ENCODE measurements at regions not wholly inside any gene's neighbourhood (a gene's known extent, or its start where the extent isn't known, plus 50 kb on each side); places are given as distances from the start of the nearest gene placed in this dataset.

- Histone ChIP-seq H3K27ac (ENCODE audit: low read depth, low read length, poor library complexity, severe bottlenecking) (no peak overlapping the region), H3K9ac (ENCODE audit: low read length) (no peak overlapping the region), H3K27me3 (ENCODE audit: insufficient read depth, low read length) (no peaks in the 10 kb centered on the region), H3K36me3 (ENCODE audit: insufficient read depth, low read length) (no peaks in the 10 kb centered on the region), H2AFZ (ENCODE audit: low read length) (0 out of 2 replicates have a peak overlapping the region, but pooled peaks have one; percentile 61), H3K4me1 (ENCODE audit: insufficient read depth, low read length, severe bottlenecking) (peaks cover 9% of the 10 kb centered on the region), H3K9me3 (ENCODE audit: low read length) (no peaks in the 10 kb centered on the region), H3K79me2 (ENCODE audit: insufficient read depth, low read length) (no peaks in the 10 kb centered on the region), H3K4me2 (ENCODE audit: low read length) (no peak overlapping the region), H3F3A (ENCODE audit: insufficient read depth, low read length) (no peaks in the 10 kb centered on the region), H3K4me3 (ENCODE audit: low read depth, low read length, poor library complexity, severe bottlenecking) (no peak overlapping the region), H4K20me1 (ENCODE audit: insufficient read depth, low read length) (no peaks in the 10 kb centered on the region), H3K9me2 (ENCODE audit: low read depth, low read length) (no peaks in the 10 kb centered on the region)
- TF ChIP-seq CTCF (IDR thresholded peaks at IDR 0.05; ENCODE audit: low read length) (no peak), EZH2 (IDR thresholded peaks at IDR 0.05; ENCODE audit: borderline replicate concordance, low read length) (no peak)
Measured at GRCh38 chr6:113662688-113663333, 194.3 kb upstream of the MARCKS start.

- no peaks in the 10 kb centered on the region for H3F3A ChIP-seq (ENCODE audit: insufficient read depth, low read length)
- H3K27ac ChIP-seq (ENCODE audit: low read depth, low read length, poor library complexity, severe bottlenecking) = no peak overlapping the region
- peaks cover 9% of the 10 kb centered on the region for H3K4me1 ChIP-seq (ENCODE audit: insufficient read depth, low read length, severe bottlenecking)
- H3K79me2 ChIP-seq (ENCODE audit: insufficient read depth, low read length) = no peaks in the 10 kb centered on the region
- H3K9ac ChIP-seq (ENCODE audit: low read length) = no peak overlapping the region
- H3K4me3 ChIP-seq (ENCODE audit: low read depth, low read length, poor library complexity, severe bottlenecking) = no peak overlapping the region
- no peaks in the 10 kb centered on the region for H3K36me3 ChIP-seq (ENCODE audit: insufficient read depth, low read length)
- H4K20me1 ChIP-seq (ENCODE audit: insufficient read depth, low read length) = no peaks in the 10 kb centered on the region
- no peaks in the 10 kb centered on the region for H3K9me2 ChIP-seq (ENCODE audit: low read depth, low read length)
- TF ChIP-seq EZH2 (IDR thresholded peaks at IDR 0.05; ENCODE audit: borderline replicate concordance, low read length) (no peak), CTCF (IDR thresholded peaks at IDR 0.05; ENCODE audit: low read length) (no peak)
- no peak overlapping the region for H3K4me2 ChIP-seq (ENCODE audit: low read length)
- no peak overlapping the region for H2AFZ ChIP-seq (ENCODE audit: low read length)
- H3K9me3 ChIP-seq (ENCODE audit: low read length) = no peaks in the 10 kb centered on the region
- no peaks in the 10 kb centered on the region for H3K27me3 ChIP-seq (ENCODE audit: insufficient read depth, low read length)
Measured at GRCh38 chr6:113664909-113665308, 192.2 kb upstream of the MARCKS start.

GRCh38 chr6:113668641-113669408 lies 188.3 kb upstream of the MARCKS start:
- Histone ChIP-seq H3K9ac (ENCODE audit: low read length) (no peak overlapping the region), H3K4me2 (ENCODE audit: low read length) (no peak overlapping the region)
- TF ChIP-seq EZH2 (IDR thresholded peaks at IDR 0.05; ENCODE audit: borderline replicate concordance, low read length) = no peak
- no peak for TF ChIP-seq CTCF (IDR thresholded peaks at IDR 0.05; ENCODE audit: low read length)

More at GRCh38 chr6:113668641-113669408, 188.3 kb upstream of the MARCKS start:
- no peaks in the 10 kb centered on the region for H3K9me3 ChIP-seq (ENCODE audit: low read length)
- H3K27ac ChIP-seq (ENCODE audit: low read depth, low read length, poor library complexity, severe bottlenecking) = no peak overlapping the region
- H4K20me1 ChIP-seq (ENCODE audit: insufficient read depth, low read length) = no peaks in the 10 kb centered on the region
- H3K36me3 ChIP-seq (ENCODE audit: insufficient read depth, low read length) = no peaks in the 10 kb centered on the region
- H2AFZ ChIP-seq (ENCODE audit: low read length) = no peak overlapping the region
- H3K4me1 ChIP-seq (ENCODE audit: insufficient read depth, low read length, severe bottlenecking) = no peaks in the 10 kb centered on the region
- H3K79me2 ChIP-seq (ENCODE audit: insufficient read depth, low read length) = no peaks in the 10 kb centered on the region
- H3F3A ChIP-seq (ENCODE audit: insufficient read depth, low read length) = no peaks in the 10 kb centered on the region
- H3K27me3 ChIP-seq (ENCODE audit: insufficient read depth, low read length) = no peaks in the 10 kb centered on the region
- H3K9me2 ChIP-seq (ENCODE audit: low read depth, low read length) = no peaks in the 10 kb centered on the region
- no peak overlapping the region for H3K4me3 ChIP-seq (ENCODE audit: low read depth, low read length, poor library complexity, severe bottlenecking)
